B cell (primary cell): ENCODE measurements at regions not wholly inside any gene's neighbourhood (a gene's known extent, or its start where the extent isn't known, plus 50 kb on each side); places are given as distances from the start of the nearest gene placed in this dataset.

ENCODE experiments used
- ATAC-seq: fragments of 200-7000 bp; cut with Tn5 transposase; one replicate; pipeline ENCODE4 v1.10.0; 2021; ENCODE audit warnings: low read depth, mild to moderate bottlenecking, moderate number of reproducible peaks, moderate library complexity
- CTCF ChIA-PET: fragments of 350-600 bp; sonication (Branson Sonifier 250); formaldehyde crosslinking; loops from one replicate; lab custom pipeline; 2021; ENCODE audit warnings: antibody characterized with exemption, inconsistent platforms; lab: Charles Lee
- POLR2A ChIA-PET: fragments of 350-600 bp; sonication (Branson Sonifier 250); formaldehyde crosslinking; loops from one replicate; lab custom pipeline; 2021; ENCODE audit warnings: antibody characterized with exemption; lab: Charles Lee
- DNase-seq: peaks from one replicate; pipeline ENCODE4 v3.0.0; 2013
- H2AFZ ChIP-seq: 2 replicates; pipeline ENCODE4 v1.6.1; 2012; ENCODE audit warnings: mild to moderate bottlenecking, low read depth, low read length; ENCODE audit not compliant: insufficient read depth, poor library complexity, severe bottlenecking
- H3K27ac ChIP-seq, 2 donors: 1 replicate in 1 of 2; 2 replicates in 1 of 2; pipeline ENCODE4 v1.5.1; 2012 to 2013; ENCODE audit warnings: low read length in 2 of 2, mild to moderate bottlenecking in 2 of 2, moderate library complexity in 1 of 2
- H3K27me3 ChIP-seq, 4 experiments: fragments of 200-600 bp in 1 of 4; sonication (generic) in 1 of 4; replicated peaks in 1 of 4; 1 replicate in 2 of 4; 2 replicates in 2 of 4; pipeline versions ENCODE4 v1.6.1 to v1.7.0; 2013 to 2016; ENCODE audit warnings: low read length in 3 of 4, mild to moderate bottlenecking in 2 of 4, mixed read lengths in 1 of 4, moderate library complexity in 1 of 4; ENCODE audit not compliant: insufficient read depth in 4 of 4, control insufficient read depth in 3 of 4; ENCODE audit errors: control extremely low read depth in 1 of 4
- H3K36me3 ChIP-seq, 2 experiments: replicated peaks in 1 of 2; 1 replicate in 1 of 2; 2 replicates in 1 of 2; pipeline versions ENCODE4 v1.6.1 to v1.7.1; 2013; ENCODE audit warnings: low read length in 1 of 2; ENCODE audit not compliant: insufficient read depth in 2 of 2, control insufficient read depth in 1 of 2; ENCODE audit errors: control extremely low read depth in 1 of 2, extremely low read depth in 1 of 2
- H3K4me1 ChIP-seq, 2 donors: fragments of 200-600 bp in 1 of 2; sonication (generic) in 1 of 2; 1 replicate in 1 of 2; 2 replicates in 1 of 2; pipeline versions ENCODE4 v1.5.1 to v1.6.1; 2013 to 2017; ENCODE audit warnings: low read length in 2 of 2; ENCODE audit not compliant: control insufficient read depth in 2 of 2, insufficient read depth in 2 of 2
- H3K4me2 ChIP-seq: replicated peaks from 2 replicates; pipeline ENCODE3; 2012; ENCODE audit warnings: mild to moderate bottlenecking, low read depth, low read length; ENCODE audit not compliant: poor library complexity, severe bottlenecking
- H3K4me3 ChIP-seq, 5 experiments: fragments of 200-600 bp in 1 of 5; sonication (generic) in 1 of 5; 1 replicate in 3 of 5; 2 replicates in 2 of 5; pipeline versions ENCODE4 v1.5.1 to v1.7.0; 2011 to 2016; ENCODE audit warnings: low read length in 4 of 5, mild to moderate bottlenecking in 4 of 5, low read depth in 2 of 5, control low read depth in 1 of 5, moderate library complexity in 1 of 5; ENCODE audit not compliant: insufficient read depth in 1 of 5; ENCODE audit errors: control extremely low read depth in 1 of 5, extremely low read depth in 1 of 5
- H3K79me2 ChIP-seq: fragments of 200-600 bp; sonication (generic); one replicate; pipeline ENCODE4 v1.6.0; 2016; ENCODE audit warnings: low read length; ENCODE audit not compliant: control insufficient read depth, insufficient read depth
- H3K9ac ChIP-seq: fragments of 200-600 bp; sonication (generic); 2 replicates; pipeline ENCODE4 v1.6.1; 2017; ENCODE audit warnings: mild to moderate bottlenecking, low read length, moderate library complexity
- H3K9me3 ChIP-seq, 3 donors: one replicate each; pipeline versions ENCODE4 v1.6.1 to v1.7.1; 2013; ENCODE audit warnings: low read length in 2 of 3; ENCODE audit not compliant: control insufficient read depth in 2 of 3, insufficient read depth in 1 of 3; ENCODE audit errors: control extremely low read depth in 1 of 3
- H4K20me1 ChIP-seq: 2 replicates; pipeline ENCODE4 v1.6.0; 2012; ENCODE audit warnings: mild to moderate bottlenecking, low read length; ENCODE audit not compliant: insufficient read depth, control insufficient read depth, poor library complexity, severe bottlenecking
- H3K27ac Mint-ChIP-seq: one replicate; pipeline ENCODE4 v1.8.0; 2021; ENCODE audit warnings: mixed read lengths
- H3K27me3 Mint-ChIP-seq: one replicate; pipeline ENCODE4 v1.8.0; 2021; ENCODE audit warnings: mixed read lengths
- H3K4me1 Mint-ChIP-seq: one replicate; pipeline ENCODE4 v1.8.0; 2021; ENCODE audit warnings: mixed read lengths
- H3K4me3 Mint-ChIP-seq: one replicate; pipeline ENCODE4 v1.8.0; 2021; ENCODE audit warnings: mixed read lengths
- H3K9me3 Mint-ChIP-seq: one replicate; pipeline ENCODE4 v1.8.0; 2022; ENCODE audit warnings: mixed read lengths; ENCODE audit not compliant: insufficient read depth
- EZH2 ChIP-seq: IDR thresholded peaks from 2 replicates; pipeline ENCODE4 v1.6.1; 2012; ENCODE audit warnings: borderline replicate concordance, low read depth, mild to moderate bottlenecking, moderate library complexity, low read length; ENCODE audit not compliant: insufficient read depth, poor library complexity, severe bottlenecking
- WGBS: methylation state at CpG from one replicate; pipeline ENCODE4 v1.1.5; 2013; ENCODE audit warnings: missing lambda C conversion rate; ENCODE audit not compliant: insufficient coverage; 5-methylcytosine and 5-hydroxymethylcytosine counted together
- intact Hi-C: fragments of 100-400 bp; cut with micrococcal nuclease; formaldehyde crosslinking; loops from one replicate; pipeline ENCODE4 v1.10.0; 2022
- TF ChIP-seq, protein P1 (sequence below): fragments of 200-600 bp; IDR thresholded peaks from one replicate; pipeline ENCODE4 v1.8.0; 2022; ENCODE audit warnings: antibody characterized with exemption, mild to moderate bottlenecking

DNA sequence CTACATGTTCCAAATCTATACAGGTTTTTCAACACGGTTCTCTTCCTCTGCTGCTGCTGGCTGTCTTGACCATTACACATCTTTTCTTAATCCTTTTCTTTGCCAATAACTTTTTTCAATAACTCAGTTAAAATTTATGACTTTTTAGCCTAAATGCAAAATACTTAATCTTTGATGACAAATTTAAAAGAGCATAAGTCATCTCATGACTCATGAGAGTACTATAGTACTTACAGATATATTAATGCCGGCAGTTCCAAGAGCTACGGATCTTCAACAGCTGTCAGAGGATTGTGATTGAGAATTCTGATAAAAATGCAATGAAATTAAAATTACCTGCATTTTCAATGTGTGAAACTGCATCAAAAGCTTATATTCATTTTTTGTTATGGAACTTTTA lies 105.5 kb downstream of the KPNA2 start:
- Histone ChIP-seq H3K36me3 (no peaks in the 10 kb centered on the region), H2AFZ (no peak overlapping the region), H3K27me3 (no peaks in the 10 kb centered on the region), H3K79me2 (no peaks in the 10 kb centered on the region), H4K20me1 (no peaks in the 10 kb centered on the region), H3K4me1 (no peaks in the 10 kb centered on the region), H3K9me3 (no peaks in the 10 kb centered on the region), H3K27ac (no peak overlapping the region), H3K4me3 (no peak overlapping the region), H3K4me2 (no peak overlapping the region), H3K9ac (no peak overlapping the region)
- TF ChIP-seq EZH2: no peak
- TF ChIP-seq, protein P1, sequence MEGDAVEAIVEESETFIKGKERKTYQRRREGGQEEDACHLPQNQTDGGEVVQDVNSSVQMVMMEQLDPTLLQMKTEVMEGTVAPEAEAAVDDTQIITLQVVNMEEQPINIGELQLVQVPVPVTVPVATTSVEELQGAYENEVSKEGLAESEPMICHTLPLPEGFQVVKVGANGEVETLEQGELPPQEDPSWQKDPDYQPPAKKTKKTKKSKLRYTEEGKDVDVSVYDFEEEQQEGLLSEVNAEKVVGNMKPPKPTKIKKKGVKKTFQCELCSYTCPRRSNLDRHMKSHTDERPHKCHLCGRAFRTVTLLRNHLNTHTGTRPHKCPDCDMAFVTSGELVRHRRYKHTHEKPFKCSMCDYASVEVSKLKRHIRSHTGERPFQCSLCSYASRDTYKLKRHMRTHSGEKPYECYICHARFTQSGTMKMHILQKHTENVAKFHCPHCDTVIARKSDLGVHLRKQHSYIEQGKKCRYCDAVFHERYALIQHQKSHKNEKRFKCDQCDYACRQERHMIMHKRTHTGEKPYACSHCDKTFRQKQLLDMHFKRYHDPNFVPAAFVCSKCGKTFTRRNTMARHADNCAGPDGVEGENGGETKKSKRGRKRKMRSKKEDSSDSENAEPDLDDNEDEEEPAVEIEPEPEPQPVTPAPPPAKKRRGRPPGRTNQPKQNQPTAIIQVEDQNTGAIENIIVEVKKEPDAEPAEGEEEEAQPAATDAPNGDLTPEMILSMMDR: no peak
- ATAC-seq: no peak
- H3K9me3 Mint-ChIP-seq: no peaks in the 10 kb centered on the region
- DNase-seq: no peak
- intact Hi-C loops: no loop called here
- 100% methylated on average over 1 of the region's 3 CpGs for WGBS
- H3K4me3 Mint-ChIP-seq: no peak overlapping the region
- CTCF ChIA-PET: interaction anchor here (0.6 kb wide), 1 partner anchor 323 kb away, joined by 3 read pairs; no protein-coding TSS in a partner anchor
- POLR2A ChIA-PET: no interaction called here
- H3K4me1 Mint-ChIP-seq: no peaks in the 10 kb centered on the region
- H3K27me3 Mint-ChIP-seq: no peaks in the 10 kb centered on the region
- H3K27ac Mint-ChIP-seq: no peak overlapping the region

DNA sequence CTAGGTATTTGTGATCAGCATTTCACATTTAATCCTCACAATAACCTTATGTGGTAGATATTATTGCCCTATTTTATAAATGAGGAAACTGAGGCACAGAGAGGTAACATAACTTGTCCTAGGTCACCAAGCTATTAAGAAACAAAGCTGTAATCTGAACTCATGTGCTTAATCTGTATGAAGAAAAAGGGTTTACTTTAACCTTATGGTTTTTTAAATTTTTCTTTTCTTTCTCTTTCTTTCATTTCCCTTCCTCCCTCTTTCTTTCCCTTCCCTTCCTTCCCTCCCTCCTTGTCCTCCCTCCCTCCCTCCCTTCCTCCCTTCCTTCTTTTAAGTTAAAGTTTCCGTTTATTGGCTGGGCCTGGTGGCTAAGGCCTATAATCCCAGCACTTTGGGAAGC lies 105.2 kb upstream of the AMZ2 start:
- no peak for TF ChIP-seq EZH2
- TF ChIP-seq, protein P1: no peak
- ChIA-PET POLR2A (no interaction called here), CTCF (no interaction called here)
- no peaks in the 10 kb centered on the region for H3K9me3 Mint-ChIP-seq
- Histone ChIP-seq H4K20me1 (no peaks in the 10 kb centered on the region), H3K4me2 (no peak overlapping the region), H3K27ac (no peak overlapping the region), H2AFZ (no peak overlapping the region), H3K27me3 (no peaks in the 10 kb centered on the region), H3K79me2 (no peaks in the 10 kb centered on the region), H3K36me3 (no peaks in the 10 kb centered on the region), H3K4me3 (no peak overlapping the region), H3K9me3 (no peaks in the 10 kb centered on the region), H3K4me1 (no peaks in the 10 kb centered on the region), H3K9ac (no peak overlapping the region)
- H3K27ac Mint-ChIP-seq: no peak overlapping the region
- no peaks in the 10 kb centered on the region for H3K4me1 Mint-ChIP-seq
- H3K4me3 Mint-ChIP-seq: no peak overlapping the region
- DNase-seq (no peak), ATAC-seq (no peak)
- no peaks in the 10 kb centered on the region for H3K27me3 Mint-ChIP-seq
- intact Hi-C loops: no loop called here
- WGBS: 100% methylated on average over 1 of the region's 1 CpG
